HG02759 (cell line): ENCODE measurements at regions not wholly inside any gene's neighbourhood (a gene's known extent, or its start where the extent isn't known, plus 50 kb on each side); places are given as distances from the start of the nearest gene placed in this dataset.

Experiments
- ATAC-seq: cut with Tn5 transposase; IDR thresholded peaks from one replicate; pipeline ENCODE4 v1.9.1; 2021; ENCODE audit warnings: mild to moderate bottlenecking, moderate library complexity; ENCODE audit not compliant: unreplicated experiment

DNA sequence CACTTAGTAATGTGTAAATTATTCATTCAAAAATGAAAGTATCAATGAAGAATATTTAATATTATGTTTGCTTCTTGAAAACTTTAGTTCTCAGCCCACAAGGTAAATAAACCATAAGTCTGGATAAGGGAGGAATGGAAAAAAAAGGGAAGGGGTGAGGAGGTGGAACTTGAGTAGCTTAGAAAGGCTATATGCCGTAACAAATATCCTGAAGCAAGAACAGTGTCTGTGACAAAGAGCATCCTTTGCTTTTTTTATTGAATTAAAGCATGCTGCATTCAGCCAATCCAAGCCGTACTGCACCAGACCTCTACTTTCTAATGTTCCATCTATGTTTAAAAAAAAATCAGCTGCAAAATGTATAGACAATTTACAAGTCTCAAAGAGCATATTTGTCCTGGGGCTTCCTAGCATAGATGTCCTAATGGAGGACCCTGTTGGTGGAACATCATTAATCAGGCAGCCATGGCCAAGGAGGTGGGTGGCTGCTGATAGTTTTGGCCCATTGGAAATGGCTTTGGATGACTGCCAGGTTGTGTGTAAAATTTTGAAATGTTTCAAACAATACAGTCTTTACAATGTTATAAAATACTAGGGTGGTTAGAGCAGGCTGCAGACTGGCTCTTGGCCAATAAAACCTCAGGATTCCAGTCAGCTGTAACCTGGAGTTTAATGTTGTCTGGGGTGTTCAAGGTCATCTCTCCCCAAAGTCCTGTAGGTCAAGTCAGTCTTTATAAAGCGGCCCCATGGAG is 895.8 kb upstream of the SOX9 start:
- ATAC-seq: no peak

DNA sequence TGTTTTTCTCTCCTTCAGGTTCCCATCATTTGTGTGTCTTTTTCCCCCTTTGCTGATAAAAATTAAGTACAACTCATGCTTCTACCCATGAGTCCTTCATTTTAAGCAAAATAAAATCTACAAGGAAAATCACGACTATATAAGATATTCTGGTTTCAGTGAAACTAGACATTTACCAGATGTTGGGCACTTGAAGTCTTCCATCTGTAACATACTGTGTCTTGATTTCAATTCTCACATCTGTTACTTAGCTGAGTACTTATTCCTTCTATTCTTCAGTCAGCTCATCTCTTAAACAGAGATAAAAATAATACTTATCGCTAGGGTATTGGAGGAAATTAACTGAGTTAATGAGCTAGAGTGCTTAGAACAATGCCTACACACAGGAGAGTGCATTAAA is 893.0 kb upstream of the SOX9 start:
- no peak for ATAC-seq

DNA sequence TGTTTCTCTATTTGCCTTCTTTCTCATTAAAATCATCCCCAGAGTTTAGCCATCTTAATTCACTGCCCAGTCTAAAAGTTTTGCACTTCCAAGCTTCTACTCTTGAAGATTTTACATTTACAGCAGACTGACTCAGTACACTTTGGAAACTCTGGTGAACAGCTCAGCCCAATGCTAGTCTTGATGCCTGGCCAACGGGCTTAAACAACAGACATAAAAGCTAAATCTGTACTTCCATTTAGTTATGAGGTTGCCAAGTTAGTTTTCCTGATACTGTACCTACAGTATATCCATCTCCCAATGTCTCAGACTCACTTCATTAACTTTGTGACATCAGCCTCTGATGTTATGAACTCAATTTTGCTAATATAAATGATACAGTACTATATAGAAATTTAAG is 891.8 kb upstream of the SOX9 start:
- no peak for ATAC-seq

DNA sequence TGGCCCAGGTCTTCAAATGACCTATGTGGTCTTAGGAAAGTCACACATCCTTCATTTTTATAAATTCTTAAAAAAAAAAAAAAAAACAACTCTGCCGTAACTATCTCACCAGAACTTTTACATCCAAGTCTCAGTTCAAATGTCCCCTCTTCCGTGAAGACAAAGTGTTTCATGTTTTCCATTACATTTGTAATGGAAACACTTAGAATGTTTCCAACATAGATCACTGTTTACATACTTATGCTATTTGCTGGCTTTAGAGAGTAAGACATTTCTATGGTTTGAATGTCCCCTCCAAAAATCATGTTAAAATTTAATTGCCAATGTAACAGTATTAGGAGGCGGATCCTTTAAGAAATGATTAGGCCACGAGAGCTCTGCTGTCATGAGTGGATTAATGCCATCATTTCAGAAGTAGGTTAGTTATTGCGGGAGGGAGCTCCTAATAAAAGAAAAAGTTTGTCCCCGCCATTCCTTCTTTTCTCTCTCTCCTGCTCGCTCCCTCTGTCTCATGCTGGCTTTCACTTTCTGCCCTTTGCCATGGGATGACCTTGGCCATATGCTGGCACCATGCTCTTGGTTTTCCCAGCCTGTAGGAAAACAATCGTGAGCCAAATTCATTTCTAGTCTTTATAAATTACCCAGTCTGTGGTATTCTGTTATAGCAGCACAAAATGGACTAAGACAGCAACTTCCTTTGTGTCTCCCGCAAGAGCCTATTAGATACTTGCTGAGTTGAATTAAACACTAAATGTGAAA is 887.8 kb upstream of the SOX9 start:
- no peak for ATAC-seq

- ATAC-seq: no peak
Measured at GRCh38 chr17:71234349-71234748, 886.5 kb upstream of the SOX9 start.

DNA sequence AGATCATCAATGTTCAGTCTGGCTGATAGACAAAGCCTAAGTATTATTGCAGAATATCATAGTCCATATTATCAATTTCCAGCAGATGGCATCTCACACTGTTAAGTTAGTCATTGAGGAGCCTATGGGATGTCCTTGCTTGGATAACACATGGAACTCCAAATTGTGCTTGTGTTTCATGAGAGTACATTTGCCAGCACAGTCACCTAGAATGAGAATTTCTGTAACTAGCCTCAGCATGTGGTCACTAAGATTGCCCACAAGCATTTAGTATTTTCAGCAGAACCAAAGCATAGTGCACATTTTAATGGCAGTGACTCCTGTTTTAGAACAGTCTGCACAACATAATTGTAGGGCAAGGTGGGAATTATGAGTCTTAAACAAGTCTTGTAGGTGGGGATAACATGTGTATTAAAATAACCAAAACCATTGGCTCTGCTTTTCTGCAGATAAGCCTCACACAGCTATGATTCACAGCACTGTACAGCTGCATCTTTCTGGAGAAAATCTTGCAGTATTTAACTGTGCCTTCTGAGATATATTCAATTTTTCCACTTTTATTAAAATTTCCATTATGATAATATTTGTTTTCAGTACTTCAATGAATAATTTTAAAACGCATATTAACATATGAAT is 882.8 kb upstream of the SOX9 start:
- ATAC-seq: no peak

- ATAC-seq: no peak
Measured at GRCh38 chr17:71247441-71248015, 873.3 kb upstream of the SOX9 start.

GRCh38 chr17:71251276-71251675 is 869.5 kb upstream of the SOX9 start:
- ATAC-seq: no peak

GRCh38 chr17:71251951-71252350 is 868.9 kb upstream of the SOX9 start:
- no peak for ATAC-seq

- no peak for ATAC-seq
Measured at GRCh38 chr17:71252436-71252835, 868.4 kb upstream of the SOX9 start.

DNA sequence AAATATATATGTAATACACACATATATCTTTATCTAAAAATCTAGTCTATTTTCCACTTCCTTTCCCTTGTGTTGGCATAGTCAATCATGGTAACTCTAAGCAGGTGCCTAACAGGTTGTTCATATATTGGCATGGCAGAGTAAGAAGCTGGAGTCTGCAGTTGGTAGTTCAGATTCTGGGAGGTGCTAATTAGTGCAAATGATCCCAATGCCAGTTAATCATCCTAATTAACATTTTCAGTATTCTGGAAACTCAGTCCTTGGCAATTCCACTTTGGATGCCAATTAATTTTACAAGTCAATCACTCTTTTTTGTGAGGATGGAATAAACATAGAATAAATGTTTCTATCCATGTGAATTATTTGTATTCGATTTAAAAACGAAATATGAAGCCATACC is 863.7 kb upstream of the SOX9 start:
- ATAC-seq: no peak

DNA sequence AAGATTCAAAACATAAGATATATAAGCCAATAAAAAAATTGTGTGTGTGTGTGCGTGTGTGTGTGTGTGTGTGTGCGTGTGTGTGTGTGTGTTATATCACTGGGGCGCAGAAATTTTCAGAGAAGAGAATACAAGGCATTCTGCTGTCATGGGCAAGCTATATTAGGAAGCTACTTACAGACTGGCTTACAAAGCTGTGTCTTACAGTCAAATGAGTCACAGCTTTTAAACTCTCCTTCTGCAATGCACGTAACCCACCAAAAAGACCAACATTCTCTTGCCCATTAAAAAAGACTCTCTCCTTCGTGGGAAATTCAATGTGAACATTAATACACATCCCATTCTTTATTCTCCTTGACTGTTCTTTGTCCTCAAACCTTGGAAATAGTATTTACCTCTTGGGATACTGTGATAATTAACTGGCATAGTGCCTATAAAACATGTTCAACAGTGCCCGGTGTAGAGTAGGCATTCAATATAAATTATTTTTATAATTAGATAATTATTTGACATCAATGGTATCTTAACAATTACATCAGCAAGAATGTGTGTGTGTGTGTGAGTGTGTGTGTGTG is 860.4 kb upstream of the SOX9 start:
- ATAC-seq: no peak

- no peak for ATAC-seq
Measured at GRCh38 chr17:71262586-71262985, 858.2 kb upstream of the SOX9 start.

GRCh38 chr17:71267668-71268067 is 853.2 kb upstream of the SOX9 start:
- no peak for ATAC-seq

DNA sequence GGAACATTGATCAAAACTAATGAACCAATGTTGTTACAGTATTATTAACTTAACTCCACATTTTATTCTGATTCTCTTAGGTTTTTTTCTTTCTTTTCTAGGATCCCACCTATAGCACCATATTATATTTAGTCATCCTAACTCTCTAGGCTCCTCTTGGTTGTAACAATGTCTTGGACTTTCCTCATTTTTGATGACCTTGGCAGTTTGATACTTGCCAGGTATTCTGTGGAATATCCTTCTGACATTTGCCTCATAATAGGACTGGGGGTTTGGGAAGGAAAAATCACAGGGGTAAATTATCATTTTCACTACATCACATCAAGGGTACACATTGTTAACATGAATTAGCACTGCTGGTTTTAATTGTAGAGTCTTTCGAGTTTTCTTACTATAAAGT is 851.6 kb upstream of the SOX9 start:
- ATAC-seq: no peak

DNA sequence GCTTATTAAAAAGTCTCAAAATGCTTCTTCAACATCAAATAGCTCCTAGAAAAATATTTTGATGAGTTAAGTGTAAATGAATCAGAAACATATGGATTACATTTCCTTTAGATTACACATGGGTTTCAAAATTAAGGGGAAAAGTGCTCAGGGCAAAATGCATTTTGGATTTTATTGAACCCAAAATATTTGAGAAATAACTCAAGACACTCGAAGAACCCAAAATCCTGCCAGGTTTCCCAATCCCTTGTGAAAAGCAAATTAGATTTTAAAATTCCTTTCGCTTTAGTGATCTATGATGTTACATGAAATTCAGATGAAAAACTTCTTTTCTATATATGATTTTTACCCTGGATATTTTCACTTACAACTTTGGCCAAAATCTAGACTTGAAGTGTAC is 847.4 kb upstream of the SOX9 start:
- no peak for ATAC-seq

DNA sequence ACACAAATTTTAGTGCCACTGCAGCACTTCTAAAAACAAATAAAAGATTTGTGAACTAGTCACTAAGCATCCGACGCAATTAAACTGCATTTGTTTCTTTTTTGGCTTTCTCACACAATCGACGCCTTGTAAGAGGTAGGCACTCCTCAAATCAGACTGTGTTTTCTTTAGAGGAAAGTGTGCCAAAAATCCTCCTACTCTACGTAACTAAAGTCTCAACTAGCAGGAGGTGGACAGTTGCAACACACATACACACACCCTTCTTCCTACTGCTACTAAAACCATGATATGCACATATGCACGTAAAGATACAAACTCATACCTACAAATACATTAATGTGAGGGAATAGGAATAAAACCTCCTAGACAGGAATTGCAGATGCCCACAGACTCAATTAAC is 844.7 kb upstream of the SOX9 start:
- no peak for ATAC-seq

DNA sequence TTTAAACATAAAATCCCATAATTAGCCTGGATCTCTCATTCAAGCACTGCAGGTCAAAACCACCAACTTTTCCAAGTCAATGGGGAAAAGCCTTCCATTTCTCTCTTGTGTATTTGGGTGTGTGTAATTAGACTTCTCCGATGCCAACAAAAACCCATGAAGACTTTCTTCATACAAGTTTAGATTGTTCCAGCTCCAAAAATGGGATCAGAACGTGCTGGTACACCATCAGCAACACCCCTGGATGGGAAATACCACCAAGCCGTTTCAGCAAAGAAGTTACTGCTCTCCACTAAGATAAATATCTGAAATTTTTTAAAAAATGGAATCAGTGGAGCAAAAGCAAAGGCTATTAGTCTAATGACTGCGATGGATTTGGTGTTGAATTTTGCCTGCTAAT is 837.3 kb upstream of the SOX9 start:
- ATAC-seq: no peak

GRCh38 chr17:71284032-71284755 is 836.6 kb upstream of the SOX9 start:
- no peak for ATAC-seq

GRCh38 chr17:71286625-71287024 is 834.2 kb upstream of the SOX9 start:
- no peak for ATAC-seq
